Epithelial cell of esophagus (primary cell): ENCODE measurements at regions not wholly inside any gene's neighbourhood (a gene's known extent, or its start where the extent isn't known, plus 50 kb on each side); places are given as distances from the start of the nearest gene placed in this dataset.

Experiments
- DNase-seq: peaks from one replicate; pipeline ENCODE4 v3.0.0; 2010; ENCODE audit warnings: low read depth
- H3K4me3 ChIP-seq: 2 replicates; pipeline ENCODE4 v1.5.1; 2011; ENCODE audit warnings: mild to moderate bottlenecking, low read length, control low read depth
- CTCF ChIP-seq: IDR thresholded peaks from 2 replicates; pipeline ENCODE4 v1.5.1; 2011; ENCODE audit warnings: low read depth, mild to moderate bottlenecking, low read length, control low read depth, inconsistent platforms; ENCODE audit not compliant: insufficient read depth; ENCODE audit errors: missing control alignments

GRCh38 chr15:57861815-57862586 is 155.5 kb downstream of the POLR2M start:
- H3K4me3 ChIP-seq = no peak overlapping the region
- TF ChIP-seq CTCF = no peak
- peak; percentile 54 for DNase-seq

DNA sequence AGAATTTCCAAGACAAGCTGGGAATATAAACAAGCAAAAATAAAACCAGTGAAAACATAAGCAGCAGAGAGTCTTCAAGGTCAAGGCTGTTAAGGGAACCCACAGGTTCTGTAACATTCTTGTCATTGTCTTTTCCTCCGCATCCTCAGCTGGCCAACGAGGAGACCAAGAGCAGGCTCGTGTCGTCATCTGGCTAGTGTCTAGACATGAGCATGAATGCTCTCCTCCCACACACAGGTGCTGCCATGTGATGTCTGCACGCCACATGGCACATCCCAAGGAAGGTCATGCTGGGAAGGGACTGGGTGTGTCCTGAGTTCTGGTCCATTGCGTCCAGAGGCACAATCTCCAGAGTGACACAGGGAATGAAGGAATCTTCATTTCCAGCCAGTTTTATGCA is 156.2 kb downstream of the POLR2M start:
- DNase-seq = no peak
- no peak for TF ChIP-seq CTCF
- no peak overlapping the region for H3K4me3 ChIP-seq

DNA sequence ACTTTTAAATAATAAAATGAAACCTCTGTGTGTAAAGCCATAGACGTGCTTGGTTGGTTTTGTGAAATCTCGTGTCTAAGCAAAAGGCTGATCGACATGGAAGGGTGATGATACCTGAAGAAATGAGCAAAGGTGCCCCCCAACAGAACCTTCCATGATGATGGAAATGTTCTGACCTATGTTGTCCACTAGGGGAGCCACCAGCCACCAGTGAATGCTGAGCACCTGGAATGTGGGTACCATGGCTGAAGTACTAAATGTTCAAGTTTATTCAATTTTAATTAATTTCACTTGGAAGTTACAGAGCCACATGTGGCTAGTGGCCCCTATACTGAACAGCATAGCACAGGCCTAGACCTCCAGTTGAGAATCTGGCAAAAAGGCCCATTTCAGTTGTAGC is 158.8 kb downstream of the POLR2M start:
- H3K4me3 ChIP-seq = no peak overlapping the region
- peak; percentile 62 for TF ChIP-seq CTCF
- DNase-seq = peak; percentile 22

- no peak overlapping the region for H3K4me3 ChIP-seq
- peak; percentile 61 for DNase-seq
- TF ChIP-seq CTCF = peak; percentile 96
Observed at GRCh38 chr15:57866149-57866736, 159.7 kb downstream of the POLR2M start.

DNA sequence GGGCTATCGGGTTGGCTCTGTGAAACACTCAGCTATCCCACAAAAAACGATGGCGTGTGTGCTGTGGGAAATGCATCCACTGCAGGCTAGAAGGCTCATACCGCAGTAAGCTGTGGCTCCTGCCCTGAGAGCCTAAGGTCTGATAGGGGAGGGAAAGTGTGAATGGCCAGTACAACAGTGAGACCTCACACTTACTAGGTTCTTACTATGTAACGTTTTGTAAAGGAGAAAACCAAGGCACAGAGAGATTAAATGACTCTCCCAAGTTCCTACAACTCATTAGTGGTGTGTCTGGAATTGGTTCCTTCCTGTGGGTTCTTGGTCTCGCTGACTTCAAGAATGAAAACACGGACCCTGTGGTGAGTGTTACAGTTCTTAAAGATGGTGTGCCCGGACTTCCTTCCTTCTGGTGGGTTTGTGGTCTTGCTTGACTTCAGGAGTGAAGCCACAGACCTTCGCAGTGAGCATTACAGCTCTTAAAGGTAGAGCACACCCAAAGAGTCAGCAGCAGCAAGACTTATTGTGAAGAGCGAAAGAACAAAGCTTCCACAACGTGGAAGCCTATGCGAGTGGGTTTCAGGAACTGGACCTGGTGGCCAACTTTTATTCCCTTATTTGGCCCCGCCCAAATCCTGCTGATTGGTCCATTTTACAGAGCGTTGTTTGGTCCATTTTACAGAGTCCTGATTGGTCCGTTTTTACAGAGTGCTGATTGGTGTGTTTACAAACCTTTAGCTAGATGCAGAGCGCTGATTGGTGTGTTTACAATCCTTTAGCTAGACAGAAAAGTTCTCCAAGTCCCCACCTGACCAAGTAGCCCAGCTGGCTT is 161.7 kb downstream of the POLR2M start:
- DNase-seq = no peak
- no peak for TF ChIP-seq CTCF
- no peak overlapping the region for H3K4me3 ChIP-seq

DNA sequence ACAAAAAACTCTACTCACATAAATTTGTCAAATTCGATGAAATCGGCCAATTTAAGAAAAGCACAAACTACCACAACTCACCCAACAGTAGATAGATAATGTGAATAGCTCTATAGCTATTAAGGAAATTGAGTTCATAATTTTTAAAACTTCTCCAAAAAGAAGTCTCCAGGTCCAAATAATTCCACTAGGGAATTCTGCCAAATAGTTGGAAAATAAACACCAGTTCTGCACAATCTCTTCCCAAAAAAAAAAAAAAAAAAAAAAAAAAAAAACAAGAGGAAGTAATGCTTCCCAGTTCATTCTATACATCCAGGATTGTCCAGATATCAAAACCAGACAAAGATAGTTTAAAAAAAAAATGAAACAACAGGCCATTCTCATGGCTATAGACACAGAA is 164.2 kb downstream of the POLR2M start:
- TF ChIP-seq CTCF = no peak
- no peak overlapping the region for H3K4me3 ChIP-seq
- no peak for DNase-seq
